ENCODE measurements at regions not wholly inside any gene's neighbourhood (a gene's known extent, or its start where the extent isn't known, plus 50 kb on each side); places are given as distances from the start of the nearest gene placed in this dataset.

GRCh38 chr4:32680946-32681345, 1960.8 kb downstream of the PCDH7 start:
- no peak overlapping the region for H4K91ac ChIP-seq (ENCODE audit: insufficient read length, low read depth, low read length)
- H2BK12ac ChIP-seq (ENCODE audit: insufficient read length, low read depth, low read length) = no peak overlapping the region
- H3K9me3 ChIP-seq (ENCODE audit: control insufficient read depth, low read depth, low read length) = no peaks in the 10 kb centered on the region
- H3K18ac ChIP-seq (ENCODE audit: insufficient read length, low read depth, low read length) = no peak overlapping the region
- Mint-ChIP-seq H3K4me3 (no peak overlapping the region), H3K9me3 (peaks cover 3 to 6% of the 10 kb centered on the region in 2 experiments; a peak in 2 of 5 replicates), H3K36me3 (ENCODE audit: insufficient read depth in 1 of 3, low read depth in 3 of 3) (peaks cover 0 to 3% (median 0%) of the 10 kb centered on the region in 3 experiments; a peak in 3 of 7 replicates), H3K27ac (no peak overlapping the region), H3K27me3 (ENCODE audit: low read depth) (no peaks in the 10 kb centered on the region), H3K4me1 (peaks cover 18 to 22% of the 10 kb centered on the region in 2 experiments)
- no peak for DNase-seq
- H3K23me2 ChIP-seq (ENCODE audit: insufficient read length, low read depth, low read length, poor library complexity, severe bottlenecking) = no peaks in the 10 kb centered on the region
- H3K23ac ChIP-seq (ENCODE audit: insufficient read length, low read depth, low read length) = no peak overlapping the region
- no peaks in the 10 kb centered on the region for H4K20me1 ChIP-seq (ENCODE audit: control insufficient read depth, insufficient read depth, insufficient read length)
- H3K79me1 ChIP-seq (ENCODE audit: insufficient read depth, low read depth, low read length, poor library complexity, severe bottlenecking) = no peaks in the 10 kb centered on the region
- H2AK5ac ChIP-seq (ENCODE audit: insufficient read length, low read length) = no peak overlapping the region
- no peak overlapping the region for H2BK5ac ChIP-seq (ENCODE audit: insufficient read length, low read length)
- no peak overlapping the region for H3T11ph ChIP-seq (ENCODE audit: low read length)
- H2BK15ac ChIP-seq (ENCODE audit: low read depth, low read length) = no peak overlapping the region
- no peak overlapping the region for H4K5ac ChIP-seq (ENCODE audit: insufficient read length, low read depth, low read length)
- H2AFZ ChIP-seq (ENCODE audit: low read length) = no peak overlapping the region
- H2BK120ac ChIP-seq (ENCODE audit: low read depth, low read length, poor library complexity, severe bottlenecking) = no peak overlapping the region
- no peak overlapping the region for H3K14ac ChIP-seq (ENCODE audit: insufficient read depth, low read length)
- no peaks in the 10 kb centered on the region for H3K27me3 ChIP-seq (ENCODE audit: insufficient read depth, low read length)
- no peak overlapping the region for H3K9ac ChIP-seq (ENCODE audit: extremely low read depth, insufficient read length, low read length)
- no peak overlapping the region for H3K4me2 ChIP-seq (ENCODE audit: insufficient read depth, insufficient read length, low read length)
- H4K8ac ChIP-seq (replicated peaks; ENCODE audit: insufficient read length, low read depth, low read length) = no peak overlapping the region
- H3K4ac ChIP-seq (ENCODE audit: low read depth, low read length) = no peak overlapping the region
- no peaks in the 10 kb centered on the region; the same call in 1 of the 2 replicates for H3K4me1 ChIP-seq (ENCODE audit: insufficient read depth, low read length)
- no peak for TF ChIP-seq CTCF (conservative IDR thresholded peaks at IDR 0.05)
- no CpG with 5 or more reads among the region's 6 CpGs for WGBS (ENCODE audit: extremely low coverage, insufficient read length, low lambda C conversion rate)
- H3K56ac ChIP-seq (ENCODE audit: insufficient read length, low read depth, low read length) = no peak overlapping the region
- no peak overlapping the region for H3K27ac ChIP-seq (ENCODE audit: insufficient read length, low read depth, low read length)
- no peak overlapping the region for H2BK20ac ChIP-seq (ENCODE audit: low read depth, low read length, poor library complexity, severe bottlenecking)
- no peaks in the 10 kb centered on the region for H3K79me2 ChIP-seq (ENCODE audit: insufficient read depth, low read length)

All from H9 (cell line).